ENCODE measurements at regions not wholly inside any gene's neighbourhood (a gene's known extent, or its start where the extent isn't known, plus 50 kb on each side); places are given as distances from the start of the nearest gene placed in this dataset.

- DNase-seq (ENCODE audit: low read depth in 1 of 2, low spot score in 1 of 2): no peak
Measured at GRCh38 chr16:6689643-6690042, 643.0 kb upstream of the RBFOX1 start.

GRCh38 chr16:6687593-6687992 is 645.1 kb upstream of the RBFOX1 start:
- no peak for DNase-seq (ENCODE audit: low read depth in 1 of 2, low spot score in 1 of 2)

- no peak for DNase-seq (ENCODE audit: low read depth in 1 of 2, low spot score in 1 of 2)
Measured at GRCh38 chr16:6684076-6684673, 648.5 kb upstream of the RBFOX1 start.

- DNase-seq (ENCODE audit: low read depth in 1 of 2, low spot score in 1 of 2): no peak
Measured at GRCh38 chr16:6682142-6682811, 650.4 kb upstream of the RBFOX1 start.

- DNase-seq (ENCODE audit: low read depth in 1 of 2, low spot score in 1 of 2): no peak
Measured at GRCh38 chr16:6678586-6678985, 654.1 kb upstream of the RBFOX1 start.

GRCh38 chr16:6674071-6674470 is 658.6 kb upstream of the RBFOX1 start:
- no peak for DNase-seq (ENCODE audit: low read depth in 1 of 2, low spot score in 1 of 2)

- DNase-seq (ENCODE audit: low read depth in 1 of 2, low spot score in 1 of 2): no peak
Measured at GRCh38 chr16:6672507-6672906, 660.1 kb upstream of the RBFOX1 start.

- DNase-seq (ENCODE audit: low read depth in 1 of 2, low spot score in 1 of 2): no peak
Measured at GRCh38 chr16:6667393-6667792, 665.3 kb upstream of the RBFOX1 start.

- DNase-seq (ENCODE audit: low read depth in 1 of 2, low spot score in 1 of 2): no peak
Measured at GRCh38 chr16:6665126-6665525, 667.5 kb upstream of the RBFOX1 start.

GRCh38 chr16:6663668-6664067 is 669.0 kb upstream of the RBFOX1 start:
- no peak for DNase-seq (ENCODE audit: low read depth in 1 of 2, low spot score in 1 of 2)

GRCh38 chr16:6656760-6657159 is 675.9 kb upstream of the RBFOX1 start:
- DNase-seq (ENCODE audit: low read depth in 1 of 2, low spot score in 1 of 2): no peak

GRCh38 chr16:6646891-6647290 is 685.8 kb upstream of the RBFOX1 start:
- DNase-seq (ENCODE audit: low read depth in 1 of 2, low spot score in 1 of 2): no peak

- DNase-seq (ENCODE audit: low read depth in 1 of 2, low spot score in 1 of 2): no peak
Measured at GRCh38 chr16:6645768-6646568, 686.7 kb upstream of the RBFOX1 start.

GRCh38 chr16:6644916-6645315 is 687.7 kb upstream of the RBFOX1 start:
- DNase-seq (ENCODE audit: low read depth in 1 of 2, low spot score in 1 of 2): no peak

GRCh38 chr16:6643080-6643686 is 689.5 kb upstream of the RBFOX1 start:
- DNase-seq (ENCODE audit: low read depth in 1 of 2, low spot score in 1 of 2): no peak

- no peak for DNase-seq (ENCODE audit: low read depth in 1 of 2, low spot score in 1 of 2)
Measured at GRCh38 chr16:6642271-6642670, 690.4 kb upstream of the RBFOX1 start.

GRCh38 chr16:6641091-6641490 is 691.6 kb upstream of the RBFOX1 start:
- DNase-seq (ENCODE audit: low read depth in 1 of 2, low spot score in 1 of 2): no peak

- DNase-seq (ENCODE audit: low read depth in 1 of 2, low spot score in 1 of 2): no peak
Measured at GRCh38 chr16:6636457-6636856, 696.2 kb upstream of the RBFOX1 start.

GRCh38 chr16:6634151-6634550 is 698.5 kb upstream of the RBFOX1 start:
- DNase-seq (ENCODE audit: low read depth in 1 of 2, low spot score in 1 of 2): no peak

GRCh38 chr16:6633456-6633855 is 699.2 kb upstream of the RBFOX1 start:
- DNase-seq (ENCODE audit: low read depth in 1 of 2, low spot score in 1 of 2): no peak

GRCh38 chr16:6629110-6629509 is 703.5 kb upstream of the RBFOX1 start:
- DNase-seq (ENCODE audit: low read depth in 1 of 2, low spot score in 1 of 2): no peak

GRCh38 chr16:6625606-6626005 is 707.0 kb upstream of the RBFOX1 start:
- no peak for DNase-seq (ENCODE audit: low read depth in 1 of 2, low spot score in 1 of 2)
